Activated T-cell treated with anti-CD3 and anti-CD28 coated beads, Interleukin-2, amount 50 U/mL, for 72 hours (primary cell): ENCODE measurements at regions not wholly inside any gene's neighbourhood (a gene's known extent, or its start where the extent isn't known, plus 50 kb on each side); places are given as distances from the start of the nearest gene placed in this dataset.
"Not testable (repeated sequence)": the region's sequence is repeated elsewhere in the genome, so short reads cannot be mapped to it uniquely, and the experiment has no call there.

Experiments
- ATAC-seq, 2 donors: fragments of 150-1000 bp; cut with Tn5 transposase; replicated peaks in 1 of 2; 2 replicates each; pipeline ENCODE4 v1.10.0; 2021; ENCODE audit warnings: moderate library complexity in 2 of 2, mild to moderate bottlenecking in 1 of 2
- DNase-seq, 2 donors: peaks; one replicate each; pipeline ENCODE4 v3.0.0; 2021 to 2022; ENCODE audit warnings: mixed read lengths in 1 of 2
- H3K27ac Mint-ChIP-seq: one replicate; pipeline ENCODE4 v1.8.0; 2022; ENCODE audit warnings: mild to moderate bottlenecking, moderate library complexity, mixed read lengths
- H3K27me3 Mint-ChIP-seq: one replicate; pipeline ENCODE4 v1.8.0; 2022; ENCODE audit warnings: low read depth, mixed read lengths
- H3K36me3 Mint-ChIP-seq, 2 donors: one replicate each; pipeline ENCODE4 v1.8.0; 2022; ENCODE audit warnings: mixed read lengths in 2 of 2, mild to moderate bottlenecking in 1 of 2; ENCODE audit not compliant: insufficient read depth in 2 of 2
- H3K4me1 Mint-ChIP-seq: one replicate; pipeline ENCODE4 v1.8.0; 2022; ENCODE audit warnings: low read depth, mixed read lengths
- H3K4me3 Mint-ChIP-seq, 2 donors: one replicate each; pipeline ENCODE4 v1.8.0; 2022; ENCODE audit warnings: mild to moderate bottlenecking in 2 of 2, mixed read lengths in 2 of 2, moderate library complexity in 2 of 2
- H3K9me3 Mint-ChIP-seq, 2 donors: one replicate each; pipeline ENCODE4 v1.8.0; 2022; ENCODE audit warnings: mixed read lengths in 2 of 2

DNA sequence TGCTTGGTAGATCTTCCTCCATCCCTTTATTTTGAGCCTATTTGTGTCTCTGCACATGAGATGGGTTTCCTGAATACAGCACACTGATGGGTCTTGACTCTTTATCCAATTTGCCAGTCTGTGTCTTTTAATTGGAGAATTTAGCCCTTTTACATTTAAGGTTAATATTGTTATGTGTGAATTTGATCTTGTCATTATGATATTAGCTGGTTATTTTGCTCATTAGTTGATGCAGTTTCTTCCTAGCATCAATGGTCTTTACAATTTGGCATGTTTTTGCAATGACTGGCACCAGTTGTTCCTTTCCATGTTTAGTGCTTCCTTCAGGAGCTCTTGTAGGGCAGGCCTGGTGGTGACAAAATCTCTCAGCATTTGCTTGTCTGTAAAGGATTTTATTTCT is 72.4 kb downstream of the HNRNPD start:
- H3K4me1 Mint-ChIP-seq, DNase-seq, H3K36me3 Mint-ChIP-seq, ATAC-seq, H3K4me3 Mint-ChIP-seq, H3K9me3 Mint-ChIP-seq, H3K27me3 Mint-ChIP-seq, H3K27ac Mint-ChIP-seq: not testable (repeated sequence)

DNA sequence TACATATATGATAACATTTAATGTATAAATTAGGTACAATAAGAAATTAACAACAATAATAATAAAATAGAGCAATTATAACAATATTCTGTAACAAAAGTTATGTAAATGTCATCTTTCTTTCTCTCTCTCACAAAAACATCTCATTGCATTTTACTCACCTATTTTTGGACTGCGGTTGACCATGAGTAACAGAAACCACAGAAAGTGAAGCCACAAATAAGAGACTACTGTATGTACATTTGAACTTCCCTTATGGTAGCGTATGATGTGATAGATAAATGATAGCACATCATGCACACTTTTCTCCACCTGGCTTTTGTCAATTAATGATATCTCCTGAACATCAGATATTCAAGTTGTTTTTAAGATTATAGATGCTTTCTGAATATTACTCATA is 80.5 kb downstream of the HNRNPD start:
- H3K27ac Mint-ChIP-seq, result peak overlapping the region; percentile 44
- ATAC-seq, result peak; percentile 84 to 88
- H3K9me3 Mint-ChIP-seq, result no peaks in the 10 kb centered on the region

DNA sequence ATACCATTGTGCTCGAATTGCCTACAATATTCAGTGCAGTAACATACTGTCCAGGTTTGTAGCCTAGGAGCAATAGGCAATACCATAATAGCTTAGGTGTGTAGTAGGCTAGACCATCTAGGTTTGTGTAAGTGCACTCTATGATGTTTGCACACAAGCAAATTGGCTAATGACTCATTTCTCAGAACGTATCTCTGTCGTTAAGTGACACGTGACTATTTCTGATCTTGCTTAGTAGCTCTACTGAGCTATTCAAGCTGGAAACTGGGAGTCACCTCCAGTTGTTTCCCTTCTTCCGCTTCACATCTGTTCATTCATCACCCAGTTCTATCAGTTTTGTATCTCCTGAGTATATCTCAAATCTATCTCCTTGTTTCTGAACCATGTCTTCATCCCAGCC is 86.1 kb downstream of the HNRNPD start:
- no peaks in the 10 kb centered on the region for H3K36me3 Mint-ChIP-seq
- H3K4me3 Mint-ChIP-seq, result no peak overlapping the region
- peak; percentile 7 to 17 for ATAC-seq
- H3K4me1 Mint-ChIP-seq, result peaks cover 14% of the 10 kb centered on the region
- DNase-seq, result no peak
- H3K27ac Mint-ChIP-seq, result no peak overlapping the region
- no peaks in the 10 kb centered on the region for H3K9me3 Mint-ChIP-seq
- H3K27me3 Mint-ChIP-seq, result peaks cover 9% of the 10 kb centered on the region

More for the DNA sequence above, 80.5 kb downstream of the HNRNPD start:
- DNase-seq, result peak in 1 of 2 donors; percentile 17
- Mint-ChIP-seq H3K4me3 (no peak overlapping the region), H3K4me1 (peaks cover 9% of the 10 kb centered on the region), H3K36me3 (no peaks in the 10 kb centered on the region), H3K27me3 (no peaks in the 10 kb centered on the region)

DNA sequence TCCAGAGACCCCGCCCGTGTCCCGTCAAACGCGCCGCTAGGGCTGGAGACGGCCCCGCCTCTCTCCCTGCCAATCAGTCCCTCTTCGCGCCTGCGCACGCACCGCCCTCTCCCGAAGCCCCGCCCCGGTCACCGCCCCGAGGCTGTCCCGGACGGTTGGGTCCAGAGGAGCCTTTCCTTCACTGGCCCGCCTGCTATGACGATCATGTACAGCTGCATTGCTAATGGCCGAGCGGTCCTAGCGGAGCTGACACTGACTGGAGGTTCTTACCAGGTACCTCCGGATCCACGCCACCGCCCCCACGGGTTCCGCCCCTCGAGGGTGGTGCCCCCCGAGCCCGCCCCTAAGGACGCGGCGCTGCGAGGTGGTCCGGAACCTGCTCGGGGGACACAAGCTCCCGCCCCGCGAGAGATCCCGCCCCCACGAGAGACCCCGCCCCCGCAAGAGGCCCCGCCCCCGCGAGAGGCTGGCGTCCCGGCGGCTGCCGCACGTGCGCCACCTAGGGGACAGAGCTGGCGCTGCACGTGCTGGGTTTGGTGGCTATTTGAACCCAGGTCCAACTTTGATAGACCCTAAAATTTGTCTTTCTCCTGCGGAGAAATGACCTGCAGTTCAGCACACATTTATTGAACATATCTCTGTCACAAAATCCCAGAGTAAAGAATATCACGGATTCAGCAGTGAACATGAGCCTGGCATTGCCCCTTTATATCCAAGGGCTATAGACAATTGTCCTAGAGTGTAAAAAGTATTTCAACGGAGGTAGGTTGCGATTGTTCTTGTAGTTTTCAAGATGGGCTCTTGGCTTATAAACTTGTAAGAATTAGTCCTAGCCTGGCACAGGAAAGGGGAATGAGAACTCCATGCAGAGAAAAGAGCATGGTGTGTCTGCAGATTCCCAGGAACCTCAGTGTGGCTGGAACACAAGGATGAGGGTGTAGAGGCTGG is 88.7 kb downstream of the HNRNPD start:
- DNase-seq (peak; percentile 100), ATAC-seq (peak; percentile 98 to 99)
- Mint-ChIP-seq H3K27me3 (peaks cover 15% of the 10 kb centered on the region), H3K27ac (no peak overlapping the region), H3K4me1 (peaks cover 14% of the 10 kb centered on the region), H3K36me3 (no peaks in the 10 kb centered on the region), H3K4me3 (peak overlapping the region; percentile 78 to 80), H3K9me3 (no peaks in the 10 kb centered on the region)

DNA sequence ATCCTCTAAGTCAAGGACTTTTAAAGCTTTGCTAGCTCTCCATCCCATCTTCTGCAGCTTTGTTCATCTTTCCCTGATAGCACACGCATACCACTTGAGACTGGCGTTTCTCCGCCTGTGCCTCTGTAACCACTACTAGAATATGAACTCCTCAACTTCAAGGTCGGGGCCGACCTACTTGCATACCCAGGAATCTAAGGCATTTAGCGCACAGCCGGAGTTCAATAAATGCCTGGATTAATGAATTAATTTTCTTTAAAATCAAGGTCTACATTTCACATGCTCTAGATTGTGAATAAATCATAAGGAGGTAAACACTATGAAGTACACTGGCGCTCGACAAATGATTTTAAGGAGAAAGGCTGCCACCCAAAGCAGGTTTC is 89.3 kb downstream of the HNRNPD start:
- DNase-seq (no peak), ATAC-seq (no peak)
- Mint-ChIP-seq H3K36me3 (no peaks in the 10 kb centered on the region), H3K4me3 (peak overlapping the region; percentile 78 to 80), H3K9me3 (no peaks in the 10 kb centered on the region), H3K27ac (no peak overlapping the region), H3K4me1 (peaks cover 14% of the 10 kb centered on the region), H3K27me3 (peaks cover 15% of the 10 kb centered on the region)

DNA sequence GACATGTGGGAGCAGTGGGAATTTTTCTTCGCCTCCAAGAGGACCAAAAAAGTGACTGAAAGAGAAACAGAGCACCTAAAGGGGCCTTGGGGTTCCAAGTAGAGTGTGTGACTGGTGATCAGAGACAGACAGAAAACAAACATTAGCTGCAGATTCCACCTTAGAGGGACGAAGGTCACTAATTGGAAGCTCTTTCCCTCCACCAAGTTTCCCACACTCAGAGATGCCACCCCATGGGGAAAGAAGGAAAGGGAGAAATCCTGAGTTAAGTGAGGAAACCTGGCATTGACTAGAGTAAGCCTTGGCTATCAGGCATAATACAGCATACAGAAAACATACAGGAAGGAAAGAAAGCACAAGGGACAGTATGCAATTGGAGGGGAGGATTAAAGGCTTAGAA is 90.9 kb downstream of the HNRNPD start:
- Mint-ChIP-seq H3K27me3 (peaks cover 15% of the 10 kb centered on the region), H3K9me3 (no peaks in the 10 kb centered on the region), H3K36me3 (no peaks in the 10 kb centered on the region), H3K27ac (no peak overlapping the region), H3K4me1 (peaks cover 14% of the 10 kb centered on the region), H3K4me3 (no peak overlapping the region)
- ATAC-seq (no peak), DNase-seq (no peak)

DNA sequence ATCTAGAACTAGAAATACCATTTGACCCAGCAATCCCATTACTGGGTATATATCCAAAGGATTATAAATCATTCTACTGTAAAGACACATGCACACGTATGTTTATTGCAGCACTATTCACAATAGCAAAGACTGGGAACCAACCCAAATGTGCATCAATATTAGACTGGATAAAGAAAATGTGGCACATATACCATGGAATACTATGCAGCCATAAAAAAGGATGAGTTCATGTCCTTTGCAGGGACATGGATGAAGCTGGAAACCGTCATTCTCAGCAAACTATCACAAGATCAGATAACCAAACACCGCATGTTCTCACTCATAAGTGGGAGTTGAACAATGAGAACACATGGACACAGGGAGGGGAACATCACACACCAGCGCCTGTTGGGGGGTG is 94.2 kb downstream of the HNRNPD start:
- H3K36me3 Mint-ChIP-seq, DNase-seq, H3K9me3 Mint-ChIP-seq, ATAC-seq, H3K4me3 Mint-ChIP-seq, H3K27ac Mint-ChIP-seq, H3K4me1 Mint-ChIP-seq: not testable (repeated sequence)
- H3K27me3 Mint-ChIP-seq, result peaks cover 13% of the 10 kb centered on the region

DNA sequence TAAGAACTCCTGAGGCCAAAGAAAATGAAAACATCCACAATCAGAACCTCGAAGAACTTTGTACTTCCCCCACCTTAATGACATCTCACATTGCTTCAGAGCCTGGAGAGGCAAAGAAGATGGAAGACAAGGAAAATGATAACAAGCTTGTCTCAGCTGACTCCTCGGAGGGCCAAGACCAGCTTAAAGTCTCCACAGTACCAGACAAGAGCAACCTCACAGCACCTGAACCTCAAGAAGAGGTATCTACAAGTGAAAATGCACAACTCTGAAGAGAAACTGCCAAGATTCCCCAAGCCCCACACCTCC is 97.5 kb downstream of the HNRNPD start:
- H3K4me1 Mint-ChIP-seq, result peaks cover 9% of the 10 kb centered on the region
- H3K4me3 Mint-ChIP-seq, result no peak overlapping the region
- H3K36me3 Mint-ChIP-seq, result no peaks in the 10 kb centered on the region
- peaks cover 6% of the 10 kb centered on the region for H3K27me3 Mint-ChIP-seq
- no peaks in the 10 kb centered on the region for H3K9me3 Mint-ChIP-seq
- no peak overlapping the region for H3K27ac Mint-ChIP-seq
- DNase-seq, result no peak
- no peak for ATAC-seq

DNA sequence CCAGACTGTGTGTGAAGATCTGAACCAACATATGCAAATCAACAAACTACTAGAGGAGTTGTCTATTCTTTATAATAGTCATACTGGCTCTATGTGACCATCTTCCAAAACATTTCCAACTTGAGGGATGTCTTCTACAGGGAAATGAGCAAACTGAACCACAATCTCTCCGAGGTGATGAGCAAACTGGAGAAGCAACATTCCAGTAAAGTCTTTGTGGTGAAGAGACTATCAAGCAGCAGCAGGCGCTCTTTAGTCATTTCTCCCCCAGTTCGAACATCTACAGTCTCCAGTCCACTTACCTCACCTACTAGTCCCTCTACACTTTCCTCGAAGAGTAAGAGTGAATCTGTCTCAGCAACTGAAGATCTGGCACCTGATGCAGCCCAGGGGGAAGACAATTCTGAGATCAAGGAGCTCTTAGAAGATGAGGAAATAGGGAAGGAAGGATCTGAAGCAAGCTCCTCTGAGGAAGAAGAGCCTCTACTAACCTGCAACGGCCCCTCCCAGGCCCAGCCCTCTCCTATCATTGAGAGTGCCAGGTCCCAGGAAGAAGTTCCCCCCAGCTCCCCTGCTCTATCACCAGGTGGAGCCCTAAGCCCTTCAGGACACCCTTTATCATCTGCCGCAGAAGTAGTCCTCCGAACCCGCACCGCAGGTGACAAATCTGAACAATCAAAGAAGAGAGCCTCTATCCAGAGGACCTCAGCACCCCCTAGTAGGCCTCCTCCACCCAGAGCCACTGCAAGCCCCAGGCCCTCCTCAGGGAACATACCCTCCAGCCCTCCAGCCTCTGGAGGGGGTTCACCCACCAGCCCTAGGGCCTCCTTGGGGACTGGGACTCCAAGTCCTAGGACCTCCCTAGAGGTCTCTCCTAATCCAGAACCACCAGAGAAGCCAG is 98.1 kb downstream of the HNRNPD start:
- no peak overlapping the region for H3K4me3 Mint-ChIP-seq
- no peaks in the 10 kb centered on the region for H3K36me3 Mint-ChIP-seq
- ATAC-seq, result peak in 1 of 2 donors; percentile 23
- peaks cover 9% of the 10 kb centered on the region for H3K4me1 Mint-ChIP-seq
- H3K27ac Mint-ChIP-seq, result no peak overlapping the region
- H3K9me3 Mint-ChIP-seq, result no peaks in the 10 kb centered on the region
- peaks cover 6% of the 10 kb centered on the region for H3K27me3 Mint-ChIP-seq
- DNase-seq, result no peak

DNA sequence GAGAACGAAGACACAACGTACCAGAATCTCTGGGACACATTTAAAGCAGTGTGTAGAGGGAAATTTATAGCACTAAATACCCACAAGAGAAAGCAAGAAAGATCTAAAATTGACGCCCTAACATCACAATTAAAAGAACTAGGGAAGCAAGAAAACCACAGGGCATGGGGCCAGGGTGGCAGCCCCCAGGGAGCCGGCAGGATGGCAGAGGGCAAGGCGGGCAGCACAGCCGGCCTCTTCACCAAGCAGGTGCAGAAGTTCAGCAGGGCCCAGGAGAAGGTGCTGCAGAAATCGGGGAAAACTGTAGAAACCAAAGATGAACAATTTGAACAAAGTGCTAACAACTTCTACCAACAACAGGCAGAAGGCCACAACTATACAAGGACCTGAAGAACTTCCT is 99.1 kb downstream of the HNRNPD start:
- H3K27me3 Mint-ChIP-seq, DNase-seq, H3K4me3 Mint-ChIP-seq, H3K4me1 Mint-ChIP-seq, H3K27ac Mint-ChIP-seq, H3K36me3 Mint-ChIP-seq, H3K9me3 Mint-ChIP-seq, ATAC-seq: not testable (repeated sequence)

DNA sequence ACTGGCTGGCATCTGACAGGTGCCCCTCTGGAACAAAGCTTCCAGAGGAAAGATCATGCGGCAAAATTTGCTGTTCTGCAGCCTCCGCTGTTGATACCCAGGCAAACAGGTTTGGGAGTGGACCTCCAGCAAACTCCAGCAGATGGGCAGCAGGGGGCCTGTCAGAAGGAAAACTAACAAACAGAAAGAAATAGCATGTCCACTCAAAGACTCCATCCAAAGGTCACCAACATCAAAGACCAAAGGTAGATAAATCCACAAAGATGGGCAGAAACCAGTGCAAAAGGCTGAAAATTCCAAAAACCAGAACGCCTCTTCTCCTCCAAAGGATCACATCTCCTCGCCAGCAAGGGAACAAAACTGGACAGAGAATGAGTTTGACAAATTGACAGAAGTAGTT is 101.3 kb downstream of the HNRNPD start:
- H3K9me3 Mint-ChIP-seq, H3K4me3 Mint-ChIP-seq, DNase-seq, H3K36me3 Mint-ChIP-seq, H3K27me3 Mint-ChIP-seq, H3K27ac Mint-ChIP-seq, ATAC-seq: not testable (repeated sequence)
- H3K4me1 Mint-ChIP-seq, result peaks cover 20% of the 10 kb centered on the region

DNA sequence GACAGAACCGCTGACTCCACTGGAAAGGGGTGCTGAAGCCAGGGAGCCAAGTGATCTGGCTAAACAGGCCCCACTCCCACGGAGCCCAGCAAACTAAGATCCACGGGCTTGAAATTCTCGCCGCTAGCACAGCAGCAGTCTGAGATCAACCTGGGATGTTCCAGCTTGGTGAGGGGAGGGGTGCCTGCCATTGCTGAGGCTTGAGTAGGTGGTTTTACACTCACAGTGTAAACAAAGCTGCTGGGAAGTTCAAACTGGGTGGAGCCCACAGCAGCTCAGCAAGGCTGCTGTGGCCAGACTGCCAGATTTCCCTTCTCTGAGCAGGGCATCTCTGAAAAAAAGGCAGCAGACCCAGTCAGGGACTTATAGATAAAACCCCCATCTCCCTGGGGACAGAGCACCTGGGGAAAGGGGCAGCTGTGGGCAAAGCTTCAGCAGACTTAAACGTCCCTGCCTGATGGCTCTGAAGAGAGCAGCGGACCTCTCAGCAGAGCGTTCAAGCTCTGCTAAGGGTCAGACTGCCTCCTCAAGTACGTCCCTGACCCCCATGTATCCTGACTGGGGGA is 101.8 kb downstream of the HNRNPD start:
- not testable (repeated sequence) for H3K27me3 Mint-ChIP-seq, H3K9me3 Mint-ChIP-seq, H3K27ac Mint-ChIP-seq, H3K4me3 Mint-ChIP-seq, H3K36me3 Mint-ChIP-seq
- peaks cover 20% of the 10 kb centered on the region for H3K4me1 Mint-ChIP-seq
- DNase-seq (peak in 1 of 2 donors; percentile 12), ATAC-seq (peak in 1 of 2 donors; percentile 42)

DNA sequence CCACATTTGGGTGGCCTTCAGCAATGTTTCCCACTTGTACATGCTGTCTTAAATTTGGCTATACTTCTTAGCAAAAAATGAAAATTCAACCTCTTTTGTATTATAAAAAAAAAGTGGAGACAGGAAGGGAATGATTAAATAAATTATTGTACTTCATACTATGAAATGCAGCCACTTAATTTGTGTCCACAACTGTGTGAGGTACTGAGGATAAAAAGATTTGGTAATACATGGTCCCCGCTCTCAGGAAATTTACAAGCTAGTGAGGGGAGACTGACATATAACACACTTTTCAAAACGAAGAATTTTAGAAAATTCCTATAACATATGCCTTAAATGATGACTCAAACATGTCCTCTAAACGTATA is 105.0 kb downstream of the HNRNPD start:
- peaks cover 6% of the 10 kb centered on the region for H3K27me3 Mint-ChIP-seq
- ATAC-seq, result peak in 1 of 2 donors; percentile 9

More for the DNA sequence above, 105.0 kb downstream of the HNRNPD start:
- Mint-ChIP-seq H3K27ac (no peak overlapping the region), H3K4me1 (peaks cover 12% of the 10 kb centered on the region), H3K36me3 (no peaks in the 10 kb centered on the region), H3K9me3 (no peaks in the 10 kb centered on the region), H3K4me3 (no peak overlapping the region)
- no peak for DNase-seq
